Peyer's patch (tissue), 4 donors: ENCODE measurements at regions not wholly inside any gene's neighbourhood (a gene's known extent, or its start where the extent isn't known, plus 50 kb on each side); places are given as distances from the start of the nearest gene placed in this dataset.

ENCODE experiments used
- DNase-seq, 3 donors: peaks; one replicate each; pipeline ENCODE4 v3.0.0-alpha.2; 2017 to 2019
- H3K27ac ChIP-seq, 4 donors: fragments of 200-600 bp; sonication (generic); one replicate each; pipeline ENCODE4 v1.5.1; 2016 to 2019
- H3K27me3 ChIP-seq, 2 donors: fragments of 200-600 bp; sonication (generic); one replicate each; pipeline ENCODE4 v1.5.1; 2019
- H3K36me3 ChIP-seq, 3 donors: fragments of 200-600 bp; sonication (generic); one replicate each; pipeline ENCODE4 v1.5.1; 2016 to 2019
- H3K4me1 ChIP-seq, 4 donors: fragments of 200-600 bp; sonication (generic); one replicate each; pipeline ENCODE4 v1.5.1; 2016 to 2019
- H3K4me3 ChIP-seq, 4 donors: fragments of 200-600 bp; sonication (generic); 1 replicate in 3 of 4; 2 replicates in 1 of 4; pipeline ENCODE4 v1.5.1; 2016 to 2019; ENCODE audit warnings: mild to moderate bottlenecking in 1 of 4
- H3K9me3 ChIP-seq, 4 donors: fragments of 200-600 bp; sonication (generic); one replicate each; pipeline ENCODE4 v1.5.1; 2016 to 2019; ENCODE audit warnings: mild to moderate bottlenecking in 1 of 4
- CTCF ChIP-seq, 6 experiments: fragments of 450-650 bp in 4 of 6; fragments of 200-600 bp in 2 of 6; sonication (generic) in 1 of 6; IDR thresholded peaks; one replicate each; pipeline ENCODE4 v1.5.1; 2017 to 2019; ENCODE audit warnings: antibody characterized with exemption in 6 of 6, mild to moderate bottlenecking in 3 of 6, moderate library complexity in 1 of 6
- POLR2A ChIP-seq, 2 donors: fragments of 450-650 bp; IDR thresholded peaks; one replicate each; pipeline ENCODE4 v1.5.1; 2017; ENCODE audit warnings: antibody characterized with exemption in 2 of 2, mild to moderate bottlenecking in 2 of 2, moderate library complexity in 2 of 2

- H3K9me3 ChIP-seq = no peaks in the 10 kb centered on the region
- H3K27ac ChIP-seq = no peak overlapping the region
- TF ChIP-seq POLR2A (IDR thresholded peaks at IDR 0.05) (no peak), CTCF (IDR thresholded peaks at IDR 0.05) (no peak)
- no peaks in the 10 kb centered on the region for H3K36me3 ChIP-seq
- H3K4me1 ChIP-seq = no peaks in the 10 kb centered on the region
- no peak overlapping the region for H3K4me3 ChIP-seq
- no peaks in the 10 kb centered on the region for H3K27me3 ChIP-seq
- no peak for DNase-seq
Measured at GRCh38 chrX:10288373-10288975, 131.7 kb downstream of the CLCN4 start.

- no peak overlapping the region for H3K27ac ChIP-seq
- no peak for DNase-seq
- no peaks in the 10 kb centered on the region for H3K4me1 ChIP-seq
- no peaks in the 10 kb centered on the region for H3K27me3 ChIP-seq
- H3K4me3 ChIP-seq = no peak overlapping the region
- no peaks in the 10 kb centered on the region for H3K9me3 ChIP-seq
- H3K36me3 ChIP-seq = no peaks in the 10 kb centered on the region
- TF ChIP-seq POLR2A (IDR thresholded peaks at IDR 0.05) = no peak
- TF ChIP-seq CTCF (IDR thresholded peaks at IDR 0.05) = no peak
Measured at GRCh38 chrX:10296576-10296975, 139.8 kb downstream of the CLCN4 start.

GRCh38 chrX:10310511-10310910, 153.7 kb downstream of the CLCN4 start:
- TF ChIP-seq CTCF (IDR thresholded peaks at IDR 0.05) (no peak), POLR2A (IDR thresholded peaks at IDR 0.05) (no peak)
- H3K9me3 ChIP-seq = no peaks in the 10 kb centered on the region
- no peak overlapping the region for H3K4me3 ChIP-seq
- no peak for DNase-seq
- no peaks in the 10 kb centered on the region for H3K36me3 ChIP-seq
- no peak overlapping the region for H3K27ac ChIP-seq
- H3K27me3 ChIP-seq = no peaks in the 10 kb centered on the region
- no peaks in the 10 kb centered on the region for H3K4me1 ChIP-seq

- H3K4me3 ChIP-seq = no peak overlapping the region
- no peak for TF ChIP-seq CTCF (IDR thresholded peaks at IDR 0.05)
- no peak for TF ChIP-seq POLR2A (IDR thresholded peaks at IDR 0.05)
- no peaks in the 10 kb centered on the region for H3K36me3 ChIP-seq
- H3K27me3 ChIP-seq = no peaks in the 10 kb centered on the region
- no peaks in the 10 kb centered on the region for H3K9me3 ChIP-seq
- no peak overlapping the region for H3K27ac ChIP-seq
- no peaks in the 10 kb centered on the region for H3K4me1 ChIP-seq
- no peak for DNase-seq
Measured at GRCh38 chrX:10314530-10315104, 157.8 kb downstream of the CLCN4 start.

- Histone ChIP-seq H3K27ac (no peak overlapping the region), H3K4me1 (no peaks in the 10 kb centered on the region), H3K36me3 (no peaks in the 10 kb centered on the region), H3K9me3 (no peaks in the 10 kb centered on the region), H3K27me3 (no peaks in the 10 kb centered on the region), H3K4me3 (no peak overlapping the region)
- TF ChIP-seq POLR2A (IDR thresholded peaks at IDR 0.05) (no peak), CTCF (IDR thresholded peaks at IDR 0.05) (no peak)
- DNase-seq = no peak
Measured at GRCh38 chrX:10325611-10326010, 168.8 kb downstream of the CLCN4 start.
